HEK293 (cell line): ENCODE measurements at regions not wholly inside any gene's neighbourhood (a gene's known extent, or its start where the extent isn't known, plus 50 kb on each side); places are given as distances from the start of the nearest gene placed in this dataset.

Experiments used
- CTCF ChIA-PET: fragments of 350-600 bp; formaldehyde crosslinking; extraction: SDS; loops from one replicate; lab custom pipeline; 2021; ENCODE audit warnings: antibody characterized with exemption; lab: Yijun Ruan, JAX
- POLR2A ChIA-PET: fragments of 300-600 bp; formaldehyde crosslinking; extraction: SDS; loops from one replicate; lab custom pipeline; 2020; ENCODE audit warnings: antibody characterized with exemption, inconsistent platforms; lab: Yijun Ruan, JAX
- H3K27ac ChIP-seq: fragments of 200-500 bp; sonication (Bioruptor generic); 2 replicates; pipeline ENCODE4 v1.5.1; 2014; ENCODE audit warnings: low read depth, low read length, control low read depth, inconsistent platforms; ENCODE audit errors: extremely low read depth
- H3K36me3 ChIP-seq, 2 experiments: fragments of 200-500 bp in 1 of 2; sonication (Bioruptor generic) in 1 of 2; 1 replicate in 1 of 2; 2 replicates in 1 of 2; pipeline ENCODE4 v1.5.1; 2014 to 2017; ENCODE audit warnings: inconsistent platforms in 2 of 2, low read length in 2 of 2; ENCODE audit not compliant: control insufficient read depth in 2 of 2, insufficient read depth in 1 of 2
- H3K4me1 ChIP-seq: fragments of 200-500 bp; sonication (Bioruptor generic); 2 replicates; pipeline ENCODE4 v1.5.1; 2014; ENCODE audit warnings: mild to moderate bottlenecking, low read length, inconsistent platforms; ENCODE audit not compliant: control insufficient read depth, insufficient read depth
- H3K4me3 ChIP-seq: 2 replicates; pipeline ENCODE4 v1.5.1; 2011; ENCODE audit warnings: low read depth, mild to moderate bottlenecking, control low read depth, low read length, moderate library complexity
- H3K9me3 ChIP-seq: fragments of 200-500 bp; sonication (Bioruptor generic); 2 replicates; pipeline ENCODE4 v1.5.1; 2014; ENCODE audit warnings: low read depth, low read length, inconsistent platforms; ENCODE audit not compliant: control insufficient read depth, insufficient read depth
- BCL6B ChIP-seq: fragments of 450-650 bp; formaldehyde crosslinking; IDR thresholded peaks from 2 replicates; pipeline ENCODE4 v1.5.1; 2017; ENCODE audit warnings: missing biosample characterization, missing genetic modification characterization
- MZF1 ChIP-seq: fragments of 450-650 bp; formaldehyde crosslinking; IDR thresholded peaks from 2 replicates; pipeline ENCODE4 v1.5.1; 2017; ENCODE audit warnings: missing biosample characterization, missing genetic modification characterization, borderline replicate concordance
- OSR2 ChIP-seq: fragments of 450-650 bp; formaldehyde crosslinking; IDR thresholded peaks from 2 replicates; pipeline ENCODE4 v1.5.1; 2016; ENCODE audit warnings: missing biosample characterization, missing genetic modification characterization
- TSHZ1 ChIP-seq: fragments of 450-650 bp; formaldehyde crosslinking; IDR thresholded peaks from 2 replicates; pipeline ENCODE4 v1.5.1; 2016; ENCODE audit warnings: missing biosample characterization, missing genetic modification characterization, borderline replicate concordance
- YY2 ChIP-seq: fragments of 450-650 bp; formaldehyde crosslinking; IDR thresholded peaks from 2 replicates; pipeline ENCODE4 v1.5.1; 2016; ENCODE audit warnings: missing biosample characterization, missing genetic modification characterization
- ZBTB1 ChIP-seq: fragments of 450-650 bp; formaldehyde crosslinking; IDR thresholded peaks from 2 replicates; pipeline ENCODE4 v1.5.1; 2016; ENCODE audit warnings: missing biosample characterization, missing genetic modification characterization
- ZBTB6 ChIP-seq: fragments of 450-650 bp; formaldehyde crosslinking; IDR thresholded peaks from 2 replicates; pipeline ENCODE4 v1.5.1; 2017; ENCODE audit warnings: missing biosample characterization, missing genetic modification characterization
- ZFP37 ChIP-seq: fragments of 450-650 bp; formaldehyde crosslinking; IDR thresholded peaks from 2 replicates; pipeline ENCODE4 v1.5.1; 2016; ENCODE audit warnings: missing biosample characterization, missing genetic modification characterization
- ZFP41 ChIP-seq: fragments of 450-650 bp; formaldehyde crosslinking; IDR thresholded peaks from 2 replicates; pipeline ENCODE4 v1.5.1; 2016; ENCODE audit warnings: missing biosample characterization, missing genetic modification characterization, borderline replicate concordance
- ZNF112 ChIP-seq: fragments of 450-650 bp; formaldehyde crosslinking; IDR thresholded peaks from 2 replicates; pipeline ENCODE4 v1.5.0; 2017; ENCODE audit warnings: missing biosample characterization, missing genetic modification characterization
- ZNF18 ChIP-seq: fragments of 450-650 bp; formaldehyde crosslinking; IDR thresholded peaks from 2 replicates; pipeline ENCODE4 v1.5.1; 2016; ENCODE audit warnings: missing biosample characterization, missing genetic modification characterization
- ZNF211 ChIP-seq: fragments of 450-650 bp; formaldehyde crosslinking; IDR thresholded peaks from 2 replicates; pipeline ENCODE4 v1.5.1; 2016; ENCODE audit warnings: low read depth, missing biosample characterization, missing genetic modification characterization
- ZNF248 ChIP-seq: fragments of 450-650 bp; formaldehyde crosslinking; IDR thresholded peaks from 2 replicates; pipeline ENCODE4 v1.5.1; 2017; ENCODE audit warnings: missing biosample characterization, missing genetic modification characterization
- ZNF280D ChIP-seq: fragments of 450-650 bp; formaldehyde crosslinking; IDR thresholded peaks from 2 replicates; pipeline ENCODE4 v1.5.1; 2016; ENCODE audit warnings: missing biosample characterization, missing genetic modification characterization
- ZNF473 ChIP-seq: fragments of 450-650 bp; formaldehyde crosslinking; IDR thresholded peaks from 2 replicates; pipeline ENCODE4 v1.5.1; 2017; ENCODE audit warnings: missing biosample characterization, missing genetic modification characterization
- ZNF501 ChIP-seq: fragments of 450-650 bp; formaldehyde crosslinking; IDR thresholded peaks from 2 replicates; pipeline ENCODE4 v1.5.1; 2016; ENCODE audit warnings: missing biosample characterization, missing genetic modification characterization
- ZNF514 ChIP-seq: fragments of 450-650 bp; formaldehyde crosslinking; IDR thresholded peaks from 2 replicates; pipeline ENCODE4 v1.5.1; 2016; ENCODE audit warnings: missing biosample characterization, missing genetic modification characterization
- ZNF521 ChIP-seq: fragments of 450-650 bp; formaldehyde crosslinking; IDR thresholded peaks from 2 replicates; pipeline ENCODE4 v1.5.1; 2017; ENCODE audit warnings: missing biosample characterization, mild to moderate bottlenecking, missing genetic modification characterization
- ZNF561 ChIP-seq: fragments of 450-650 bp; IDR thresholded peaks from 2 replicates; pipeline ENCODE4 v1.5.1; 2018; ENCODE audit warnings: missing biosample characterization, missing genetic modification characterization, borderline replicate concordance
- ZNF626 ChIP-seq: fragments of 450-650 bp; sonication (Bioruptor Pico); formaldehyde crosslinking; IDR thresholded peaks from 2 replicates; pipeline ENCODE4 v1.5.1; 2018; ENCODE audit warnings: missing biosample characterization, missing genetic modification characterization, inconsistent platforms
- ZNF677 ChIP-seq: fragments of 450-650 bp; IDR thresholded peaks from 2 replicates; pipeline ENCODE4 v1.5.0; 2018; ENCODE audit warnings: missing biosample characterization, mild to moderate bottlenecking, missing genetic modification characterization, moderate library complexity
- ZNF704 ChIP-seq: fragments of 450-650 bp; formaldehyde crosslinking; IDR thresholded peaks from 2 replicates; pipeline ENCODE4 v1.5.1; 2016; ENCODE audit warnings: missing biosample characterization, missing genetic modification characterization
- ZNF768 ChIP-seq: fragments of 450-650 bp; formaldehyde crosslinking; IDR thresholded peaks from 2 replicates; pipeline ENCODE4 v1.5.1; 2018; ENCODE audit warnings: missing biosample characterization, mild to moderate bottlenecking, missing genetic modification characterization

GRCh38 chrX:66914080-66914479 lies 275.2 kb upstream of the EDA2R start (continued):
- TF ChIP-seq ZNF768 (tag by site-specific recombination) = no peak
- TF ChIP-seq ZBTB1 (tag by site-specific recombination) = no peak
- TF ChIP-seq ZNF521 (tag by site-specific recombination) = no peak
- no peak for TF ChIP-seq ZNF18 (tag by site-specific recombination)
- no peak for TF ChIP-seq ZFP37 (tag by site-specific recombination)
- no peak for TF ChIP-seq TSHZ1 (tag by site-specific recombination)
- no peak for TF ChIP-seq BCL6B (tag by site-specific recombination)
- no peak for TF ChIP-seq ZNF626 (tag by site-specific recombination)

- no peaks in the 10 kb centered on the region for H3K36me3 ChIP-seq
- TF ChIP-seq ZNF211 = no peak
- TF ChIP-seq, all 188 proteins: peak for 0
- Histone ChIP-seq H3K9me3 (no peaks in the 10 kb centered on the region), H3K27ac (no peak overlapping the region), H3K4me3 (no peak overlapping the region), H3K4me1 (no peaks in the 10 kb centered on the region)
- CTCF ChIA-PET = no interaction called here
- POLR2A ChIA-PET = no interaction called here
Observed at GRCh38 chrX:66912417-66912816, 273.5 kb upstream of the EDA2R start.

GRCh38 chrX:66902081-66902480 lies 263.2 kb upstream of the EDA2R start:
- POLR2A ChIA-PET = no interaction called here
- Histone ChIP-seq H3K4me1 (no peaks in the 10 kb centered on the region), H3K4me3 (no peak overlapping the region), H3K36me3 (no peaks in the 10 kb centered on the region), H3K27ac (no peak overlapping the region), H3K9me3 (no peaks in the 10 kb centered on the region)
- CTCF ChIA-PET = no interaction called here
- TF ChIP-seq MZF1 (no peak), ZNF280D (no peak), ZNF514 (tag by site-specific recombination) (no peak), YY2 (tag by site-specific recombination) (no peak), OSR2 (tag by site-specific recombination) (no peak), ZNF248 (tag by site-specific recombination) (no peak), ZNF677 (tag by site-specific recombination) (no peak), ZBTB6 (no peak), ZBTB1 (tag by site-specific recombination) (no peak), ZNF704 (no peak), ZFP41 (tag by site-specific recombination) (no peak), ZNF473 (tag by site-specific recombination) (no peak), ZNF501 (tag by site-specific recombination) (no peak), ZNF112 (tag by site-specific recombination) (no peak), ZNF561 (tag by site-specific recombination) (no peak)
